ENCODE measurements at regions not wholly inside any gene's neighbourhood (a gene's known extent, or its start where the extent isn't known, plus 50 kb on each side); places are given as distances from the start of the nearest gene placed in this dataset.

DNA sequence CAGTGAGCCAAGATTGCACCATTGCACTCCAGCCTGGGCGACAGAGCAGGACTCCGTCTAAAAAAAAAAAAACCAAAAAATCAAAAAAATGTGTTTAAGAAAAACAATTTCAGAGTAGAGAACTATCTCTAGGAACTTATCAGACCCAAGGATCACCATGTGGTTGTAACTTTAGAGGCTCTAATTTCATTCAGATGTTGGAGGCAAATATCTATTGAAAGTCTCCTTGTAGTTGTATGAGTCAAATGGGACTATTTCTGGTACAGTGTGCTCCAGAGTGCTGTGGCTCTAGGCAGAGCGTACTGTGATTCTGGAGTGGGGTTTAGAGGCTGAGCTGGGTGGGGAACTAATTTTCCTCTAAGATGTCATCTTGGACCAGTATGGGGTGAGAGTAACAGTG, 398.7 kb downstream of the SHQ1 start:
- Histone ChIP-seq H3K4me1 (peaks cover 0 to 22% of the 10 kb centered on the region in 2 donors), H3K4me3 (no peak overlapping the region), H3K27me3 (no peaks in the 10 kb centered on the region), H3K36me3 (no peaks in the 10 kb centered on the region), H3K9me3 (no peaks in the 10 kb centered on the region), H3K27ac (no peak overlapping the region)
- TF ChIP-seq, protein P1, sequence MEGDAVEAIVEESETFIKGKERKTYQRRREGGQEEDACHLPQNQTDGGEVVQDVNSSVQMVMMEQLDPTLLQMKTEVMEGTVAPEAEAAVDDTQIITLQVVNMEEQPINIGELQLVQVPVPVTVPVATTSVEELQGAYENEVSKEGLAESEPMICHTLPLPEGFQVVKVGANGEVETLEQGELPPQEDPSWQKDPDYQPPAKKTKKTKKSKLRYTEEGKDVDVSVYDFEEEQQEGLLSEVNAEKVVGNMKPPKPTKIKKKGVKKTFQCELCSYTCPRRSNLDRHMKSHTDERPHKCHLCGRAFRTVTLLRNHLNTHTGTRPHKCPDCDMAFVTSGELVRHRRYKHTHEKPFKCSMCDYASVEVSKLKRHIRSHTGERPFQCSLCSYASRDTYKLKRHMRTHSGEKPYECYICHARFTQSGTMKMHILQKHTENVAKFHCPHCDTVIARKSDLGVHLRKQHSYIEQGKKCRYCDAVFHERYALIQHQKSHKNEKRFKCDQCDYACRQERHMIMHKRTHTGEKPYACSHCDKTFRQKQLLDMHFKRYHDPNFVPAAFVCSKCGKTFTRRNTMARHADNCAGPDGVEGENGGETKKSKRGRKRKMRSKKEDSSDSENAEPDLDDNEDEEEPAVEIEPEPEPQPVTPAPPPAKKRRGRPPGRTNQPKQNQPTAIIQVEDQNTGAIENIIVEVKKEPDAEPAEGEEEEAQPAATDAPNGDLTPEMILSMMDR (IDR thresholded peaks at IDR 0.05), result no peak
- no peak for DNase-seq (ENCODE audit: low spot score)

DNA sequence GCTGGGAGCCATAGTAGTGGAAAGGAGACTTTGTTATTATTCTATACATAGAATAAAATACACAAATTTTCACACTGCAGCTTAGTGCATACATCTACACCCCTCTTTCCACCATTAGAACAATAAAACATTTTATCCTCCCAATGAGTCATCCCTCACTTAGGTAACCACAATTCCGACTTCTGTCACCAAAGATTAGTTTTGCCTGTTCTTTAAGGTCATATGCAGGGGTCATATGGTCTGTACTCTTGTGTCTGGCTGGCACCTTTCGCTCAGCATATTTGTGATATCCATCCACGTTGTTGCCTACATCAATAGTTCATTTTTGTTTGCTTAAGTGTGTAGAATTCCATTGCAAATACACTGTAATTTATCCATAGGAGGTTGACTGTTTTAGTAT, 399.4 kb downstream of the SHQ1 start:
- peaks cover 0 to 25% of the 10 kb centered on the region in 2 donors for H3K4me1 ChIP-seq
- H3K4me3 ChIP-seq, result no peak overlapping the region
- H3K27me3 ChIP-seq, result no peaks in the 10 kb centered on the region
- no peaks in the 10 kb centered on the region for H3K36me3 ChIP-seq
- TF ChIP-seq, protein P1 (IDR thresholded peaks at IDR 0.05), result no peak
- no peak for DNase-seq (ENCODE audit: low spot score)
- H3K27ac ChIP-seq, result no peak overlapping the region
- H3K9me3 ChIP-seq, result no peaks in the 10 kb centered on the region

DNA sequence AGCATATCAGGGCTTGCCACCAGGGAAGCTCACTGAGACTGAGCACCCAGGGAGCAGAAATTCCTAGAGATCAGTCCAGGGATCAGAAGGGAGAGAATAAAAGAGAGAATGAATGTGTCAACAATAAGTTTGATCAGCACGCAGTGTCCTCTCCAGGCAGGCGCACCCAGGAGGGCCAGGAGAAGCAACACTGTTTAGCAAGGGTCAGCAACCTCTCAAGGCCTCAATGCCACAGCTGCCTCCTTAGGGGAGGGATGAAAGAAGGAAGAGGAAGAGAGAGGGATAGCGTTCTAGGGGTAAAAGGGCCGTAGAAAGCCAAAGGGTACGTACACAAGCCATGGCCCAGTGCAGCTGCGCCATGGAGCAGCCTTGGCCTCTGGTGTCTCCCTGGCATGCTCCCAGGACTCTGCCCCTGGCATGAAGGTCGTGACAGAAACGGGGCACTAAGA, 399.8 kb downstream of the SHQ1 start:
- TF ChIP-seq, protein P1 (IDR thresholded peaks at IDR 0.05), result no peak
- peaks cover 0 to 25% of the 10 kb centered on the region in 2 donors for H3K4me1 ChIP-seq
- no peak for DNase-seq (ENCODE audit: low spot score)
- no peaks in the 10 kb centered on the region for H3K9me3 ChIP-seq
- H3K36me3 ChIP-seq, result no peaks in the 10 kb centered on the region
- no peaks in the 10 kb centered on the region for H3K27me3 ChIP-seq
- no peak overlapping the region for H3K4me3 ChIP-seq
- H3K27ac ChIP-seq, result no peak overlapping the region

GRCh38 chr3:72447059-72447946, 400.9 kb downstream of the SHQ1 start:
- TF ChIP-seq, protein P1 (IDR thresholded peaks at IDR 0.05), result no peak
- Histone ChIP-seq H3K4me1 (peaks cover 0 to 30% of the 10 kb centered on the region in 2 donors), H3K27ac (peak overlapping the region; percentile 90 to 95), H3K9me3 (no peaks in the 10 kb centered on the region), H3K36me3 (no peaks in the 10 kb centered on the region), H3K4me3 (peak overlapping the region; percentile 70 to 88), H3K27me3 (no peaks in the 10 kb centered on the region)
- peak; percentile 84 for DNase-seq (ENCODE audit: low spot score)

GRCh38 chr3:72446218-72447058, 401.8 kb downstream of the SHQ1 start, which contains the start of gene RYBP:
RYBP (minus strand) TSS chr3:72446621.
- no peaks in the 10 kb centered on the region for H3K36me3 ChIP-seq
- peak; percentile 61 for DNase-seq (ENCODE audit: low spot score)
- TF ChIP-seq, protein P1 (IDR thresholded peaks at IDR 0.05), result no peak
- peak within 1 kb of the TSS; percentile 90 to 95 for H3K27ac ChIP-seq
- no peaks in the 10 kb centered on the region for H3K9me3 ChIP-seq
- peaks cover 0 to 30% of the 10 kb centered on the region in 2 donors for H3K4me1 ChIP-seq
- H3K4me3 ChIP-seq, result peak within 1 kb of the TSS; percentile 70 to 88
- H3K27me3 ChIP-seq, result no peaks in the 10 kb centered on the region

All from right atrium auricular region (tissue), 2 donors.